GM18907 (cell line): ENCODE measurements at regions not wholly inside any gene's neighbourhood (a gene's known extent, or its start where the extent isn't known, plus 50 kb on each side); places are given as distances from the start of the nearest gene placed in this dataset.

Experiments used
- ATAC-seq: cut with Tn5 transposase; IDR thresholded peaks from one replicate; pipeline ENCODE4 v1.9.1; 2021; ENCODE audit warnings: mild to moderate bottlenecking, moderate library complexity; ENCODE audit not compliant: unreplicated experiment

GRCh38 chr2:104501929-104502328, 352.0 kb upstream of the POU3F3 start:
- no peak for ATAC-seq

DNA sequence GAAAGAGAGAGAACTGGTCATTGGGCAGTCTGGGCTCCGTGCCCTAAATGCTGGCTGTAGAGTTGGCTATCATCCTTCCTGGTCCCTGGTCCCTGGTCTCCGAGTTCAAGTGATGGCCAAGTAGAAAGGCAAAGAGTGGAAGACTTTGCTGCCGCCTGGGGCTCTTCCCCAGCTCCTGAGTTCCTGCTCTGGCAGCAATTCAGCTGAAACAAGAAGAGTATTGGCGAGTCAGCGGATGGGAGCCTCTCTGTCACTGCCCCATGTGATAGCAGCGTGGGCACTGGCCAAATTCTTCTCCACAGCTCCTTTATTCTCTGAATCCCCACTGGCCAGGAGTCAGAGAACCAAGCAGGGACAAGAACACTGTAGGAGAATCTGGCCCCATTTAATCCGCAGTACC, 351.0 kb upstream of the POU3F3 start:
- ATAC-seq, result no peak

DNA sequence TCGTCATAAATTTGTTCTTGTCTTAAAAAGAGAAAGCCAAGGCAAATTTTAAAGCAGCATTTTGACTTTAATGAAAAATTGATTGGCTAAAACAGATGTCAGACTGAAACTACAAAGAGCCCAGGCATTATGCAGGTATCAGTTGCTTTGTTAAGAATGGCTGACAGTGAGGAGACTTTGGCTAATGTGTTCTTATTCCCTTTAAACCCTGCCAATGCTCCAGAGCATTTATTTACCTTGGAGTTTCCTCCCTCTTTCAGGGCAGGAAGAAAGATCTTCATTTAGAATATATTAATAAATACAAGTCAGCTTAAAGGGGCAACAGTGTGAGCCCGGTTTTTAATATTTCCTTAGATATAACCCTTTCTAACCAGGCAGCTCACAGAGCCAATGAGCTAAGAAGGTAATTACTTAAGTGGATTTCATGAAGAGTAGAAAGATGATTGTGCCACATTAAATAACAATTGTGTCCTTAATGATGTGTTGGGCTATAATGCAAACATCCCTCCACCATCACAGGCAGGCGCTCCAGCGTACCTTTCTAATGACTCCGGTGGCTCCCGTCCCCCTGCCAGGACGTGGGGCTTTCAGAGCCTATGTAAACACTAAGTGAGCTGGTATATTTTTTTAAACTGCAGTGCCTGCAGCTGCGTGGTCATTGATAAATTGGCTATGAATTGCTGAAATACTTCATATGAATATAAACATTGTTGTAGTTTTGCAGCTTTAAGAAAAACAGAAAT, 349.4 kb upstream of the POU3F3 start:
- no peak for ATAC-seq

DNA sequence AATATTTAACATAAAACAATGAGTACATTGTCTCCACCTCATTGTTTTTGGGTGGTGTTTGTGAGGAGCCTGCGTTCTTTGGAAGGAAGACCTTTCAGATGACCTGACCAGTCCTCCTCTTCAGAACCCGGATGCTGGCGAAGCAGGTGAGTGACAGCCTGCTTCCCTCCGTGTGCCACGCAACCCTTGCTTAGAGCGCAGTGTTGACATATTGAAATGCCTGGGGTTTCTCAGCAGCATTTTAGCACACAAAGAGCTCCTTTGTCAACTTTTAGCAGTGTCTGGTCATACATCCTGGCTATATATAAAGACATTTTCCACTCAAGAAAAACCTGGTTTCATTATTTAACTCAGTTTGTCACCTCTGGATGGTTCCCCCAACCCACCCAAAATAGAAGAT, 335.7 kb upstream of the POU3F3 start:
- no peak for ATAC-seq

GRCh38 chr2:104521247-104521646, 332.7 kb upstream of the POU3F3 start:
- no peak for ATAC-seq

DNA sequence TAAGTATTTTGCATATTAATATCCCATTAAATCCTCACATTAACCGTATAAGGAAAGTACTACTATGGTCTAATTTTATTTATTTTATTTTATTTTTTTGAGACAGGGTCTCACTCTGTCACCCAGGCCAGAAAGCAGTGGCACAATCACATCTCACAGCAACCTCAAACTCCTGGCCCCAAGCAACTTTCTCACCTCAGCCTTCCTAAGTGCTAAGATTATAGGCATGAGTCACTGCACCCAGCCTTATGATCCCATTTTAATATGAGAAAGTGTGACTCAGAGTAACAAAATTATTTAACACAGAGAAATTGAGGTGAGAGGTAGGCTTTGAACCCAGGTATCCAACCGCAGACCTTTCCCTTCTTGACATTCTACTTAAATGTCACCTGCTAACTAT, 330.0 kb upstream of the POU3F3 start:
- ATAC-seq, result no peak

GRCh38 chr2:104528101-104528500, 325.8 kb upstream of the POU3F3 start:
- no peak for ATAC-seq

- no peak for ATAC-seq
These were observed 322.8 kb upstream of the POU3F3 start for GRCh38 chr2:104531122-104531521.

DNA sequence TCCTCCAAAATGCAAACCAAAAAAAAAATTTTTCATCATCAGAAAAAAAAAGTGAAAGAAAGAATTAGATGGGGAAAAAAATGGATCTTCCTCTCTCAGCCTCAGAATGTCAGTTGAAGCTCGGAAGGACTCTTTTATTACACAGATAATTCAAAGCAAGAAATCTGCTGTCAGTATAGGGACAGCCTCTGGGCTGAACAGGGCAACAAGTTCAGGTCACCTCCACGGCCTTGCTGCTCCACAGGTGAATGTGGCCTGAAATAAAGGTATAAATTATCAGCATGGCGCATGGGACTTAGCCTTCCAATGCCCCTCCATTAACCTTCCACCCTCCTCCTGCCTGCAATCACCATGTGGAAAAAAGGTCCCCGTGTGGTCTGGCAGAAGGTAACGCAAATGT, 316.8 kb upstream of the POU3F3 start:
- no peak for ATAC-seq

DNA sequence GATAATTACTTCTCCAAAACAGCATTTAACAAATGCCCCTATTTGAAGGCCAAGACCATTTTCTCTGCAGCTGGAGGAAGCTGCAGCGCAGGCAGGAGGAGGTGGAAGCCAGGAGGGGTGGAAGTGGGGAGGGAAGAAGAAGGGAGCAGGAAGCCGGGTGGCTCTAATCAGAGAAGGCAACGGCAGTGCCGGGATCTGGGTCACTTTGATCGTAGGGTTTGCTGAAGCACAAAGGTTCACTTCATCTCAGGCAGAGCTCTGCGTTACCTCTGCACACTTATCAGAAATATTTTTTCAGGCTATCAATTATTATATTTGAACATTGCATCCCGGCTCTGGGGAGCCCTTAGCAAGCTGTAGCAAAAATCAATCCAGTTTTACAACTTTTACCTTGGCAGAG, 315.8 kb upstream of the POU3F3 start:
- no peak for ATAC-seq

GRCh38 chr2:104539649-104540048, 314.3 kb upstream of the POU3F3 start:
- ATAC-seq, result no peak

- no peak for ATAC-seq
These were observed 308.9 kb upstream of the POU3F3 start for GRCh38 chr2:104545055-104545454.

DNA sequence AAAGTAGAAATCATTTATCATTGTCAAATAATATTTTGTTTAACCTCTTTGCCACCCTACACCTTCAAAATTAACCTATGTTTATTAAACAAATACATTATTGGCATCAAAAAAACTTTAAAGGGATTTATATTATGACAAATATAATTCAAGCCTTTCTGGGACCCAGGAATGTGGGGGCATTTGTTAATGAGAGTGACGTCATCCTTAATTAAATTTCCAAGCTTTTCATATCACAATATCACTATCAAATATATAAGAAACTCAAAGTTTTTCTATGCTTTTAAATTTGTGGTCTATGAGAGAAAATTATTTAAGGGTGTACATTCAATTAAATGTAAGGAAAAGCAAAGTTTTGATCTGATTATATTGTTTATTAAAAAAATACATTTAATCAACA, 307.4 kb upstream of the POU3F3 start:
- no peak for ATAC-seq

DNA sequence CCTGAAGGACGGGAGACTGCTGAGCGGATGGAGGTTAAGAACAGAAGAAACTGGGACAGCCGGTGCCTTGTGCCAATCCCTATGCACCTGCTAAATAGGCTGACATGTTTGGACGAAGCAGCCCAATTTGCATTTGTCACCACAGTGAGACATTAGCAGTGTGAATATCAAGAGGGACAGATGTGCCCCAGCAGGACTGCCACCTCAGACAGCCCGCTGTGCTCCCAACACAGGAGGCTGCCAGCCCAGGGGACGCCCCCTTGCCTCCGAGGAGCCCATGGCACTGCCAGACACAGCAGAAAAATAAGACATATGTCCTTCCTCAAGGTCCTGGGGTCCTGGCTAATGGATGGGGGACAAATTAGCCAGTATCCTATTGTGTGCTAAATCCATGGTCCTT, 306.7 kb upstream of the POU3F3 start:
- no peak for ATAC-seq

GRCh38 chr2:104561251-104561650, 292.7 kb upstream of the POU3F3 start:
- no peak for ATAC-seq

DNA sequence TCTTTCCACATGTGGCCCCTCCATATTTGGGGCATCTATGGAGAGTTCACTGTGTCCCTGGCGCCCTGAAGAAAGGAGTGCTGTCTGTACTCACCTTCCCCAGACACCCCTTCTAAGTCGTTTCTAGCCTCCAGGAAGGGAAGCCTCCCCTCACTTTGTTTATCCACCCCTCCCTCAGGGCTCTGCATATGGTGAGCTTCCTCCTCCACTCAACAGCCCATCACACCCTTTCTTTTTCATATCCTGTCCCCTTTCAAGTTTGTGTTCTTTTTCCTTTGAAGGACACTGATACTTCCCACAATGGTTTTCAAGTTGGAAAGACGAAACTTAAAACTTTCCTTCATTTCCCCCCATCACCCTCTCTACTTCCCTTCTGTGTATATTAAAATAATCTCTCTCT, 291.4 kb upstream of the POU3F3 start:
- no peak for ATAC-seq

DNA sequence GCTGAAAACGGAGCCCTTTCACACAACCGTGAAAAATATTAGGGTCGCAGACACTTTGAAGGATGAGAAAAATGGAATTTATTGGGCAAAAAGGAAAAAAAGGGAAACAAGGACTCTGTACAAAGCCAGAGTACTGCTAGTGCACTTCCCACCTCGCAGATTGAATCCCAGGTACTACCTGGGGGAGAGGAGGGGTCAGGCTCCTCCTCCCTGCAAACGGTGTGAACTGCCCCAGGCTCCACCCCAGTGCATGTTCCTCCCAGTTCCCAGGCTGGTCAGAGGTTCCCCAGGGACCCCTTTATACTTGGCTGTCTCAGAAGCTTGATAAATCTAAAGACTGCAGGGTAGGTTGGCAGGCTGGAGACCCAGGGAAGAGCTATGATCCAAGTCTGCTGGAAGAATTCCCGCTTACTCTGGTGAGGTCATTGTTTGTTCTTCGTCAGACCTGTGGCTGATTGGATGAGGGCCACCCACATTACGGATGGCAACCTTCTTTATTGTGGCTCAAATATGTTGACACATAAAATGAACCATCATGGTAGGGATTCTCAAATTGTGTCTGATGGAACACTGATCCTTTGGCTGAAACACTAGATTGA, 290.4 kb upstream of the POU3F3 start:
- no peak for ATAC-seq

DNA sequence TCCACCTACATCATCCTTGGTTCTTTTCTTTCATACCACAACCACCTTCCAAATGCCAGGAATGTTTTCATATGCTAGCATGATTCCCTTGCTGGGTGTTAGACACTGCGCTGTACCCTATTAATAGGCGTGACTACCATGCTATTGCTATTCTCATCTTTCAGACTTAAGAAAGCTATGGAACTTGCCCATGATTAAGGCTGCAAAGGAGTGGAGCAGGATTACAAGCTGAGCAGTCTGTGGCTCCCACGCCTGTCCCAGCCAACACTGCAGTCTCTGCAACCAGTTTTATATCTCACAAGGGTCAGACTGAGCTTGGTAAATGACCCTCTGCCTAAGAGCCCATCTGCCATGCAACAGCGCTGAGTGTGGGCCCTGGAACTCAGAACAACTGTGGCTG, 285.7 kb upstream of the POU3F3 start:
- no peak for ATAC-seq

DNA sequence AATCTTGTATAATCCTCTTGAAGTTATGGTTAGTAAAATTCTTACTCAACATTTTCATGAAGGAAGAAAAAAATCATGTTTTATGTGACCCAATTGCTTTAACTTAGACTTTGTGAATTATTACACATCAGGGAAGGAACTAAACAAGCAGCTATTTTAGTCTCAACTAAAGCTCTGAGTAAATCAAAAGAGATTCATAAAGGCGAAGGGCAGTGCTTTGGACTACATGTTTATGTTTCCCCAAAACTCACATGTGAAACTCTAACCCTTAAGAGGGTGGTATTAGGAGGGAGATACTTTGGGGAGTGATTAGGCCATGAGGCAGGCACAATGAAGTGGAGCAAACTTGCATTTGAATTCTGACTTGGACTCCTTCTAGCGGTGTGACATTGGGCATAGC, 283.7 kb upstream of the POU3F3 start:
- no peak for ATAC-seq

DNA sequence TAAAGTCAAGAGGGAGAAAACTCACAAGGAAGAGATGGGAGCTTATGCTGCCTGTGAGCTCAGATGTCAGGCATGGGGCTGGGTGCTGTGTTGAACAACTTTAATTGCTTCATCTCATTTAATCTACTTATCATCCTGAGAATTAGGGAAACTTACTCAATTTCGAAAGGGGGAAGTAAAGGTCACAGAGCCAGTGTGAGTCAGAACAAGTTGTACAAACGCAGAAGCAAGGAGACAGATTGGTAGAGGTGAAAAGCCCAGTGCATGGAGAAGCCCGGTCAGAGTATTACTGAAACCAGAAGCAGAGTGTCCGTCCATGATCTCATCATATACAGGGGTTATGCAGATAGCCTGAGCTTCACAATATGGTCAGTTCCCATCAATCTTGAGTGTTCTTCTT, 281.1 kb upstream of the POU3F3 start:
- ATAC-seq, result no peak

- ATAC-seq, result no peak
These were observed 279.5 kb upstream of the POU3F3 start for GRCh38 chr2:104574367-104574766.

GRCh38 chr2:104577143-104577542, 276.8 kb upstream of the POU3F3 start:
- peak; percentile 82 for ATAC-seq

DNA sequence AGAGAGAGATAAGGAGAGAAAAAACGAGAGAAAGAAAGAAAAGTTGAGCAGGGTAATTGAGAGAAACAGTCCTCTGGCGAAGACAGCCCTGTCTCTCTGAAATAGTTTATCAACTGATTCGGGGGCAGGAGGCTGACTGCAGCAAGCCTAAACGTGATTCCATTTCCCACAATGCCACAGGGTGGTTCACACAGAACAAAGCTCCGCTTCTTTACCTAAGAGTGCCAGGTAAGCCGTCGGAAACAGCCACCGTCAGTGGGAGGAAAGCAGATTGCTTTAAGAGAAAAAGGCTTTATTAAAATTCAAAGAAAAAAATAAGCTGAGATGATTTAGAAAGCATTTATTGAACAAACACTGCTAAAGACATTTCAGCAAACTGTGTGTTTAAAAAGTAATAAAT, 271.4 kb upstream of the POU3F3 start:
- no peak for ATAC-seq
